ENCODE measurements at regions not wholly inside any gene's neighbourhood (a gene's known extent, or its start where the extent isn't known, plus 50 kb on each side); places are given as distances from the start of the nearest gene placed in this dataset.

DNA sequence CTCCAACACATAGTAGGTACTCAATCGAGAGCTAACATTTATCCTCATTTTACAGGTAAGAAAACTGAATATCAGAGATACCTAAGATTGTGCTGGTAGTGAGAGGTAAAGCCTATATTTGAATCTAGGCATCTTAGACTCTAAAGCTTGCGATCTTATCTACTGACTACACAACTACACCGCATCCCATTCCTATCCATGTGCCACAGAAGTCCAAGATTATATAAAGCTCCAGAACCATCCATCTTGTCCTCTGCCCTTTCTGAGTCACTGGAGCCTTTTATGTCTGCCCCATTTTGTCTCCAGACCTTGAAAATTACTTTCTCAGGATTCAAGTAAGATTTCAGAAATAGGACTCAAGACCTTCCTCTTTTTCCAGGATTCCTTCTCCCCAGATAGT, 84.4 kb downstream of the OR5AK2 start:
- no peak for TF ChIP-seq CTCF (IDR thresholded peaks at IDR 0.05; ENCODE audit: insufficient read depth, low read length, poor library complexity, severe bottlenecking)
- no peak for TF ChIP-seq EZH2phosphoT487 (conservative IDR thresholded peaks at IDR 0.05; ENCODE audit: low read length)

Measured in SU-DHL-6 (cell line).